Smooth muscle cell (in vitro differentiated cells): ENCODE measurements at regions not wholly inside any gene's neighbourhood (a gene's known extent, or its start where the extent isn't known, plus 50 kb on each side); places are given as distances from the start of the nearest gene placed in this dataset.

ENCODE experiments used
- DNase-seq: peaks from one replicate; lab custom pipeline; 2025; ENCODE audit not compliant: unreplicated experiment; lab: John Stamatoyannopoulos, UW
- H2AFZ ChIP-seq: fragments of 200-600 bp; sonication (generic); 2 replicates; pipeline ENCODE4 v1.6.0; 2016; ENCODE audit warnings: antibody characterized with exemption, low read depth, mild to moderate bottlenecking
- H3F3A ChIP-seq: fragments of 200-600 bp; sonication (generic); 2 replicates; pipeline ENCODE4 v1.6.0; 2017; ENCODE audit warnings: antibody characterized with exemption, low read depth
- H3K27ac ChIP-seq: fragments of 200-600 bp; sonication (generic); 2 replicates; pipeline ENCODE4 v1.5.1; 2016; ENCODE audit warnings: low read depth, mild to moderate bottlenecking
- H3K27me3 ChIP-seq: fragments of 200-600 bp; sonication (generic); 2 replicates; pipeline ENCODE4 v1.6.1; 2016; ENCODE audit warnings: low read depth, mild to moderate bottlenecking
- H3K36me3 ChIP-seq: fragments of 200-600 bp; sonication (generic); 2 replicates; pipeline ENCODE4 v1.5.1; 2016; ENCODE audit warnings: low read depth
- H3K4me1 ChIP-seq: fragments of 200-600 bp; sonication (generic); 2 replicates; pipeline ENCODE4 v1.5.1; 2016; ENCODE audit warnings: low read depth
- H3K4me2 ChIP-seq: fragments of 200-600 bp; sonication (generic); 2 replicates; pipeline ENCODE4 v1.6.0; 2016; ENCODE audit warnings: mild to moderate bottlenecking
- H3K4me3 ChIP-seq: fragments of 200-600 bp; sonication (generic); 2 replicates; pipeline ENCODE4 v1.5.1; 2016; ENCODE audit warnings: mild to moderate bottlenecking
- H3K79me2 ChIP-seq: fragments of 200-600 bp; sonication (generic); 2 replicates; pipeline ENCODE4 v1.6.0; 2016; ENCODE audit warnings: low read depth, mild to moderate bottlenecking
- H3K9ac ChIP-seq: fragments of 200-600 bp; sonication (generic); 2 replicates; pipeline ENCODE4 v1.6.0; 2016; ENCODE audit warnings: low read depth
- H3K9me3 ChIP-seq: fragments of 200-600 bp; sonication (generic); replicated peaks from 2 replicates; pipeline ENCODE4 v1.5.1; 2016; ENCODE audit warnings: low read depth
- H4K20me1 ChIP-seq: fragments of 200-600 bp; sonication (generic); 2 replicates; pipeline ENCODE4 v1.6.0; 2016; ENCODE audit warnings: low read depth
- WGBS: methylation state at CpG from one replicate; pipeline ENCODE4 v1.1.7; 2016; ENCODE audit warnings: low lambda C conversion rate; 5-methylcytosine and 5-hydroxymethylcytosine counted together
- TF ChIP-seq, protein P1 (sequence below): fragments of 200-600 bp; sonication (generic); IDR thresholded peaks from 2 replicates; pipeline ENCODE4 v1.5.1; 2017; ENCODE audit warnings: borderline replicate concordance, mild to moderate bottlenecking, antibody characterized with exemption; ENCODE audit not compliant: insufficient read depth, poor library complexity, severe bottlenecking

DNA sequence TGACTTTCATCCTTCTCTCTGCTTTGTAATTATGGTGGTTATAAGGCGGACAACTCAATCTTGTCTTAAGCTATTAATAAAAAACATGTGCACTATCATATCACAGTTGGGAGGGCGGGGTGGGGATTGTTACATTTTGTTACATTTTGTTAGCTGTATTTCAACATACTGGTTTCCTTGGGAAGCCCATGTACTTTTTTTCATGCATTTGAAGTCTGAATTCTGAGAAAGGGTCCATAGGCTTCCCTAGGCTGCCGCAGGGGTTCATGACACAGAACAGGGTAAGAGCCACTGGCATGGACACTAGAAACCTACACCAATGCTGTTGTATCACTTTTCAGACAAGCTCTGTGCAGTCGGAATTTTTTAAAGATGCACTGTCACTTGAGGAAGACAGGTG, 178.8 kb downstream of the ETS2 start:
- H3K36me3 ChIP-seq, result no peaks in the 10 kb centered on the region
- no peaks in the 10 kb centered on the region for H3K9me3 ChIP-seq
- H4K20me1 ChIP-seq, result no peaks in the 10 kb centered on the region
- no peak overlapping the region for H3K9ac ChIP-seq
- DNase-seq, result no peak
- H2AFZ ChIP-seq, result no peak overlapping the region
- WGBS, result 89% methylated on average over 4 of the region's 4 CpGs
- peak overlapping the region; percentile 47 for H3K4me2 ChIP-seq
- TF ChIP-seq, protein P1, sequence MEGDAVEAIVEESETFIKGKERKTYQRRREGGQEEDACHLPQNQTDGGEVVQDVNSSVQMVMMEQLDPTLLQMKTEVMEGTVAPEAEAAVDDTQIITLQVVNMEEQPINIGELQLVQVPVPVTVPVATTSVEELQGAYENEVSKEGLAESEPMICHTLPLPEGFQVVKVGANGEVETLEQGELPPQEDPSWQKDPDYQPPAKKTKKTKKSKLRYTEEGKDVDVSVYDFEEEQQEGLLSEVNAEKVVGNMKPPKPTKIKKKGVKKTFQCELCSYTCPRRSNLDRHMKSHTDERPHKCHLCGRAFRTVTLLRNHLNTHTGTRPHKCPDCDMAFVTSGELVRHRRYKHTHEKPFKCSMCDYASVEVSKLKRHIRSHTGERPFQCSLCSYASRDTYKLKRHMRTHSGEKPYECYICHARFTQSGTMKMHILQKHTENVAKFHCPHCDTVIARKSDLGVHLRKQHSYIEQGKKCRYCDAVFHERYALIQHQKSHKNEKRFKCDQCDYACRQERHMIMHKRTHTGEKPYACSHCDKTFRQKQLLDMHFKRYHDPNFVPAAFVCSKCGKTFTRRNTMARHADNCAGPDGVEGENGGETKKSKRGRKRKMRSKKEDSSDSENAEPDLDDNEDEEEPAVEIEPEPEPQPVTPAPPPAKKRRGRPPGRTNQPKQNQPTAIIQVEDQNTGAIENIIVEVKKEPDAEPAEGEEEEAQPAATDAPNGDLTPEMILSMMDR, result no peak
- H3K27ac ChIP-seq, result peak overlapping the region; percentile 54
- no peak overlapping the region for H3K4me3 ChIP-seq
- H3K27me3 ChIP-seq, result no peaks in the 10 kb centered on the region
- peaks cover 35% of the 10 kb centered on the region for H3F3A ChIP-seq
- H3K79me2 ChIP-seq, result no peaks in the 10 kb centered on the region
- H3K4me1 ChIP-seq, result peaks cover 41% of the 10 kb centered on the region

DNA sequence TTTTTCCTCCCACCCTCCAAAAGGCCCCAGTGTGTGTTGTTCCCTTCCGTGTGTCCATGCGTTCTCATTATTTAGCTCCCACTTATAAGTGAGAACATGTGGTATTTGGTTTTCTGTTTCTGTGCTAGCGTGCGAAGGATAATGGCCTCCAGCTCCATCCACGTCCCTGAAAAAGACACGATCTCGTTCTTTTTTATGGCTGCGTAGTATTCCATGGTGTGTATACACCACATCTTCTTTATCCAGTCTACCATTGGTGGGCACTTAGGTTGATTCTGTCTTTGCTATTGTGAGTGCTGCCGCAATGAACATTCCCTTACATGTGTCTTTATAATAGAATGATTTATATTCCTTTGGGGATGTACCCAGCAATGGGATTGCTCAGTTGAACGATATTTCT, 177.8 kb downstream of the ETS2 start:
- H3F3A ChIP-seq, result peaks cover 26% of the 10 kb centered on the region
- H3K4me1 ChIP-seq, result peaks cover 35% of the 10 kb centered on the region
- no peak overlapping the region for H2AFZ ChIP-seq
- H3K36me3 ChIP-seq, result no peaks in the 10 kb centered on the region
- H3K4me2 ChIP-seq, result no peak overlapping the region
- no peak overlapping the region for H3K4me3 ChIP-seq
- no peaks in the 10 kb centered on the region for H3K79me2 ChIP-seq
- 90% methylated on average over 10 of the region's 10 CpGs for WGBS
- H3K9ac ChIP-seq, result no peak overlapping the region
- TF ChIP-seq, protein P1, result no peak
- H4K20me1 ChIP-seq, result no peaks in the 10 kb centered on the region
- H3K9me3 ChIP-seq, result no peaks in the 10 kb centered on the region
- H3K27me3 ChIP-seq, result no peaks in the 10 kb centered on the region
- no peak overlapping the region for H3K27ac ChIP-seq
- no peak for DNase-seq

DNA sequence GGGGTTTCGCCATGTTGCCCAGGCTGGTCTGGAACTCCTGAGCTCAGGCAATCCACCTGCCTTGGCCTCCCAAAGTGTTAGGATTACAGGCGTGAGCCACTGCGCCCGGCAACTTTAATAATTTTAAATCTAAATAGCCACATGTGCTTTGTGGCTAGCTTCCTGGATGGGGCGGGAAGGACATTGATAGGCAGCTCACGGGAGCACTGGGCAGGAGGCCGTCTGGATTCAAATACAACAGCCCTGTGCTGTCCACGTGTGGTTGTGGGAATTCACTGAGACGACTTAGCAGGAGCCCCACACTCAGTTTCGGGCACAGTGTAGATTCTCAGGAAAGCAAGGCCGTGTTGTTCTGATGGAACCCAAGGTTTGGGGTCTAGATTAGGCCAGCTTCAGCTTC, 177.1 kb downstream of the ETS2 start:
- Histone ChIP-seq H3K27ac (no peak overlapping the region), H3K4me3 (no peak overlapping the region), H3K79me2 (no peaks in the 10 kb centered on the region), H3F3A (peaks cover 20% of the 10 kb centered on the region), H3K36me3 (no peaks in the 10 kb centered on the region), H4K20me1 (no peaks in the 10 kb centered on the region), H3K4me1 (peaks cover 28% of the 10 kb centered on the region), H2AFZ (no peak overlapping the region), H3K27me3 (no peaks in the 10 kb centered on the region), H3K9ac (no peak overlapping the region), H3K4me2 (no peak overlapping the region), H3K9me3 (no peaks in the 10 kb centered on the region)
- TF ChIP-seq, protein P1, result no peak
- DNase-seq, result no peak
- WGBS, result 94% methylated on average over 11 of the region's 11 CpGs

DNA sequence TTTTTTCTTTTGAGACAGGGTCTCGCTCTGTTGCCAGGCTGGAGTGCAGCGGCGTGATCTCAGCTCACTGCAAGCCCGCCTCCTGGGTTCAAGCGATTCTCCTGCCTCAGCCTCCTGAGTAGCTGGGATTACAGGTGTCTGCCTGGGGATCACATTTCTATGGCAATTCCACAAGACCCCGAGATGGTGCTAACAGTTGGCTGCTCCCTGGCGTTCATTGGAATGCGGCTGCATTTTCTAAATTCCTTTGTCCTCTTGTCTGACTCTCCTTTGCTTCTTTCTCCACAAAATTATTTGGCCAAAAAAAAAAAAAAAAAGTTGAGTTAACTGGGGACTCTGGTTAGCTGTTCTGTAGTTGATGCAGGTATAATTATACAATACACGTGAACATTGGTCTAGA, 176.4 kb downstream of the ETS2 start:
- Histone ChIP-seq H3K27me3 (no peaks in the 10 kb centered on the region), H3K4me3 (no peak overlapping the region), H3K27ac (no peak overlapping the region), H4K20me1 (no peaks in the 10 kb centered on the region), H3K79me2 (no peaks in the 10 kb centered on the region), H3K4me1 (peaks cover 22% of the 10 kb centered on the region), H2AFZ (no peak overlapping the region), H3K36me3 (no peaks in the 10 kb centered on the region), H3F3A (peaks cover 13% of the 10 kb centered on the region), H3K4me2 (no peak overlapping the region), H3K9me3 (no peaks in the 10 kb centered on the region), H3K9ac (no peak overlapping the region)
- WGBS, result 31% methylated on average over 9 of the region's 9 CpGs
- DNase-seq, result no peak
- TF ChIP-seq, protein P1, result no peak
